ENCODE measurements at regions not wholly inside any gene's neighbourhood (a gene's known extent, or its start where the extent isn't known, plus 50 kb on each side); places are given as distances from the start of the nearest gene placed in this dataset.
A peak's percentile ranks its signal among the peaks of the same experiment; 100 is the strongest.

GRCh38 chr7:142349670-142350405, 92.0 kb upstream of the PRSS58 start:
- Histone ChIP-seq H3K4me3 (ENCODE audit: low read depth, low read length) (no peak overlapping the region), H3K36me3 (ENCODE audit: control insufficient read depth, insufficient read depth, low read length) (no peaks in the 10 kb centered on the region), H3K4me1 (ENCODE audit: control insufficient read depth, insufficient read depth, low read length) (no peaks in the 10 kb centered on the region), H3K27ac (ENCODE audit: low read depth, low read length) (no peak overlapping the region), H3K27me3 (ENCODE audit: control insufficient read depth, insufficient read depth, low read length) (no peaks in the 10 kb centered on the region), H3K9me3 (ENCODE audit: control insufficient read depth, insufficient read depth, low read length) (no peaks in the 10 kb centered on the region)
- no peak for DNase-seq (ENCODE audit: low read depth in 4 of 6, low spot score in 6 of 6)
- 90% methylated on average over 15 of the region's 15 CpGs for WGBS (ENCODE audit: insufficient coverage)

GRCh38 chr7:142348921-142349405, 91.1 kb upstream of the PRSS58 start:
- no peak for DNase-seq (ENCODE audit: low read depth in 4 of 6, low spot score in 6 of 6)
- 79% methylated on average over 5 of the region's 6 CpGs for WGBS (ENCODE audit: insufficient coverage)
- no peak overlapping the region for H3K27ac ChIP-seq (ENCODE audit: low read depth, low read length)
- H3K4me3 ChIP-seq (ENCODE audit: low read depth, low read length) = no peak overlapping the region
- H3K27me3 ChIP-seq (ENCODE audit: control insufficient read depth, insufficient read depth, low read length) = no peaks in the 10 kb centered on the region
- no peaks in the 10 kb centered on the region for H3K36me3 ChIP-seq (ENCODE audit: control insufficient read depth, insufficient read depth, low read length)
- H3K4me1 ChIP-seq (ENCODE audit: control insufficient read depth, insufficient read depth, low read length) = no peaks in the 10 kb centered on the region
- H3K9me3 ChIP-seq (ENCODE audit: control insufficient read depth, insufficient read depth, low read length) = no peaks in the 10 kb centered on the region

- DNase-seq (ENCODE audit: low read depth in 4 of 6, low spot score in 6 of 6) = no peak
- Histone ChIP-seq H3K4me3 (ENCODE audit: low read depth, low read length) (no peak overlapping the region), H3K27ac (ENCODE audit: low read depth, low read length) (no peak overlapping the region), H3K36me3 (ENCODE audit: control insufficient read depth, insufficient read depth, low read length) (no peaks in the 10 kb centered on the region), H3K4me1 (ENCODE audit: control insufficient read depth, insufficient read depth, low read length) (no peaks in the 10 kb centered on the region), H3K27me3 (ENCODE audit: control insufficient read depth, insufficient read depth, low read length) (no peaks in the 10 kb centered on the region), H3K9me3 (ENCODE audit: control insufficient read depth, insufficient read depth, low read length) (no peaks in the 10 kb centered on the region)
- no CpG with 5 or more reads among the region's 3 CpGs for WGBS (ENCODE audit: insufficient coverage)
Measured at GRCh38 chr7:142348100-142348499, 90.2 kb upstream of the PRSS58 start.

- no peak overlapping the region for H3K27ac ChIP-seq (ENCODE audit: low read depth, low read length)
- no peaks in the 10 kb centered on the region for H3K9me3 ChIP-seq (ENCODE audit: control insufficient read depth, insufficient read depth, low read length)
- no peak overlapping the region for H3K4me3 ChIP-seq (ENCODE audit: low read depth, low read length)
- WGBS (ENCODE audit: insufficient coverage) = 81% methylated on average over 3 of the region's 3 CpGs
- no peaks in the 10 kb centered on the region for H3K4me1 ChIP-seq (ENCODE audit: control insufficient read depth, insufficient read depth, low read length)
- no peak for DNase-seq (ENCODE audit: low read depth in 4 of 6, low spot score in 6 of 6)
- H3K27me3 ChIP-seq (ENCODE audit: control insufficient read depth, insufficient read depth, low read length) = no peaks in the 10 kb centered on the region
- no peaks in the 10 kb centered on the region for H3K36me3 ChIP-seq (ENCODE audit: control insufficient read depth, insufficient read depth, low read length)
Measured at GRCh38 chr7:142347091-142347490, 89.2 kb upstream of the PRSS58 start.

- Histone ChIP-seq H3K4me3 (ENCODE audit: low read depth, low read length) (no peak overlapping the region), H3K4me1 (ENCODE audit: control insufficient read depth, insufficient read depth, low read length) (no peaks in the 10 kb centered on the region), H3K36me3 (ENCODE audit: control insufficient read depth, insufficient read depth, low read length) (no peaks in the 10 kb centered on the region), H3K27me3 (ENCODE audit: control insufficient read depth, insufficient read depth, low read length) (no peaks in the 10 kb centered on the region), H3K27ac (ENCODE audit: low read depth, low read length) (no peak overlapping the region), H3K9me3 (ENCODE audit: control insufficient read depth, insufficient read depth, low read length) (no peaks in the 10 kb centered on the region)
- DNase-seq (ENCODE audit: low read depth in 4 of 6, low spot score in 6 of 6) = no peak
- 94% methylated on average over 3 of the region's 5 CpGs for WGBS (ENCODE audit: insufficient coverage)
Measured at GRCh38 chr7:142345811-142346210, 88.0 kb upstream of the PRSS58 start.

GRCh38 chr7:142338633-142339501, 81.0 kb upstream of the PRSS58 start:
- Histone ChIP-seq H3K36me3 (ENCODE audit: control insufficient read depth, insufficient read depth, low read length) (no peaks in the 10 kb centered on the region), H3K27me3 (ENCODE audit: control insufficient read depth, insufficient read depth, low read length) (no peaks in the 10 kb centered on the region), H3K27ac (ENCODE audit: low read depth, low read length) (no peak overlapping the region), H3K4me3 (ENCODE audit: low read depth, low read length) (no peak overlapping the region), H3K9me3 (ENCODE audit: control insufficient read depth, insufficient read depth, low read length) (no peaks in the 10 kb centered on the region), H3K4me1 (ENCODE audit: control insufficient read depth, insufficient read depth, low read length) (peaks cover 3% of the 10 kb centered on the region)
- peak in 2 of 6 donors; percentile 45 to 50 for DNase-seq (ENCODE audit: low read depth in 4 of 6, low spot score in 6 of 6)
- WGBS (ENCODE audit: insufficient coverage) = 62% methylated on average over 5 of the region's 6 CpGs

- Histone ChIP-seq H3K27me3 (ENCODE audit: control insufficient read depth, insufficient read depth, low read length) (no peaks in the 10 kb centered on the region), H3K9me3 (ENCODE audit: control insufficient read depth, insufficient read depth, low read length) (no peaks in the 10 kb centered on the region)
- peak in 1 of 6 donors; percentile 20 for DNase-seq (ENCODE audit: low read depth in 4 of 6, low spot score in 6 of 6)
Measured at GRCh38 chr7:142337054-142338001, 79.5 kb upstream of the PRSS58 start.

GRCh38 chr7:142334806-142335205, 76.9 kb upstream of the PRSS58 start:
- no peaks in the 10 kb centered on the region for H3K27me3 ChIP-seq (ENCODE audit: control insufficient read depth, insufficient read depth, low read length)
- no peaks in the 10 kb centered on the region for H3K9me3 ChIP-seq (ENCODE audit: control insufficient read depth, insufficient read depth, low read length)
- no peak for DNase-seq (ENCODE audit: low read depth in 4 of 6, low spot score in 6 of 6)
- WGBS (ENCODE audit: insufficient coverage) = 100% methylated on average over 1 of the region's 1 CpG
- peaks cover 3% of the 10 kb centered on the region for H3K4me1 ChIP-seq (ENCODE audit: control insufficient read depth, insufficient read depth, low read length)
- H3K36me3 ChIP-seq (ENCODE audit: control insufficient read depth, insufficient read depth, low read length) = no peaks in the 10 kb centered on the region
- H3K4me3 ChIP-seq (ENCODE audit: low read depth, low read length) = no peak overlapping the region
- no peak overlapping the region for H3K27ac ChIP-seq (ENCODE audit: low read depth, low read length)

More at GRCh38 chr7:142337054-142338001, 79.5 kb upstream of the PRSS58 start:
- H3K4me3 ChIP-seq (ENCODE audit: low read depth, low read length) = no peak overlapping the region
- peaks cover 3% of the 10 kb centered on the region for H3K4me1 ChIP-seq (ENCODE audit: control insufficient read depth, insufficient read depth, low read length)
- WGBS (ENCODE audit: insufficient coverage) = 53% methylated on average over 6 of the region's 8 CpGs
- H3K27ac ChIP-seq (ENCODE audit: low read depth, low read length) = no peak overlapping the region
- H3K36me3 ChIP-seq (ENCODE audit: control insufficient read depth, insufficient read depth, low read length) = no peaks in the 10 kb centered on the region

GRCh38 chr7:142334236-142334635, 76.4 kb upstream of the PRSS58 start:
- Histone ChIP-seq H3K27ac (ENCODE audit: low read depth, low read length) (no peak overlapping the region), H3K4me3 (ENCODE audit: low read depth, low read length) (no peak overlapping the region), H3K9me3 (ENCODE audit: control insufficient read depth, insufficient read depth, low read length) (no peaks in the 10 kb centered on the region), H3K4me1 (ENCODE audit: control insufficient read depth, insufficient read depth, low read length) (peaks cover 3% of the 10 kb centered on the region), H3K36me3 (ENCODE audit: control insufficient read depth, insufficient read depth, low read length) (no peaks in the 10 kb centered on the region), H3K27me3 (ENCODE audit: control insufficient read depth, insufficient read depth, low read length) (no peaks in the 10 kb centered on the region)
- no CpG with 5 or more reads among the region's 2 CpGs for WGBS (ENCODE audit: insufficient coverage)
- DNase-seq (ENCODE audit: low read depth in 4 of 6, low spot score in 6 of 6) = no peak

Data from spinal cord (tissue), 9 donors.